Dermis blood vessel endothelial cell (primary cell): ENCODE measurements at regions not wholly inside any gene's neighbourhood (a gene's known extent, or its start where the extent isn't known, plus 50 kb on each side); places are given as distances from the start of the nearest gene placed in this dataset.
"Not testable (repeated sequence)": the region's sequence is repeated elsewhere in the genome, so short reads cannot be mapped to it uniquely, and the experiment has no call there.

Experiments used
- DNase-seq: peaks from one replicate; pipeline ENCODE4 v3.0.0; 2010

DNA sequence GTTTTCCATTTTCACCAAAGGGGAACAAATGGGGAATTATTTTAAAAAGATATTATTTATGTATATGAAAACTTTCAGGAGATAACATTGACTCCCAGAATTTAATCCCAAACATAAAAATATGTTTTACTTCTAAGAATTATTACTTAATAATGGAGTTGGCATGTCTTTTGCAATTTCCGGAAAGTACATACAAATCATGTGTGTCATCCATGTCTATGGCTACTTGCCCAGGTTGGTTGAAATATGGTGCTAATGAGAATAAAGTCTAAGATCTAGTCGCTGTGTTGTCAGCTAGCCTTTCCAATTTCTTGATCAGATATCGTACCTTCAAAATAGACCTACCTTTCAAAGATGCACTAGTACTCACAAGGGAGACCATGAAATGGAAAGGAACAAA, 1003.2 kb upstream of the PCDH20 start:
- no peak for DNase-seq

DNA sequence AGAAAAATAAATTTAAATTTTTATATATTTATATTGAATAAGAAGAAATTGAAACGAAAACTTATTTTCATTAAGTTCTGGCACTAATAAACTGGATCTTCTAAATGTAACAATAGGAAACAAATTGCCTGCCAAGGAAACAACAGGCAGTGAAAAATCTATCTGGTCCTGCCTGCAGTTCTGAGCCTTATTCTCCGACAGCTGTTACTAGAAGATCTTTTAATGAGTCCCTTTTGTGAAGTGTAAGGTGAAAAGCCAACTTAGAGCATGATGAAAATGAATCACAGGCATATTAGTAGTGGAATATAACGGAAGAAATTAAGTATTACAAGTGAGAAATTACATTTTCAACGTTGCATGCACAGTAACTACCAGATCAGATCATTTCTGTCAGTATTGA, 1002.7 kb upstream of the PCDH20 start:
- no peak for DNase-seq

- no peak for DNase-seq
Measured at GRCh38 chr13:62407871-62408270, 992.2 kb upstream of the PCDH20 start.

GRCh38 chr13:62388515-62388914, 972.9 kb upstream of the PCDH20 start:
- DNase-seq: no peak

- no peak for DNase-seq
Measured at GRCh38 chr13:62387647-62388046, 972.0 kb upstream of the PCDH20 start.

DNA sequence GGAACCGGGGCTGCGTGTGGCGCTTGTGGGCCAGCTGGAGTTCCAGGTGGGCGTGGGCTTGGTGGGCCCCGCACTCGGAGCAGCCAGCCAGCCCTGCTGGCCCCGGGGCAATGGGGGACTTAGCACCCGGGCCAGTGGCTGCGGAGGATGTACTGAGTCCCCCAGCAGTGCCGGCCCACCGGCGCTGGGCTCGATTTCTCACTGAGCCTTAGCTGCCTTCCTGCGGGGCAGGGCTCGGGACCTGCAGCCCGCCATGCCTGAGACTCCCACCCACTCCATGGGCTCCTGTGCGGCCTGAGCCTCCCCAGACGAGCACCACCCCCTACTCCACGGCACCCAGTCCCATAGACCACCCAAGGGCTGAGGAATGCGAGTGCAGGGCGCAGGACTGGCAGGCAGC, 963.6 kb upstream of the PCDH20 start:
- DNase-seq: not testable (repeated sequence)

GRCh38 chr13:62377838-62378237, 962.2 kb upstream of the PCDH20 start:
- no peak for DNase-seq

GRCh38 chr13:62375653-62376052, 960.0 kb upstream of the PCDH20 start:
- DNase-seq: no peak

- no peak for DNase-seq
Measured at GRCh38 chr13:62371737-62372136, 956.1 kb upstream of the PCDH20 start.

- not testable (repeated sequence) for DNase-seq
Measured at GRCh38 chr13:62367971-62368370, 952.3 kb upstream of the PCDH20 start.

- no peak for DNase-seq
Measured at GRCh38 chr13:62360609-62361008, 945.0 kb upstream of the PCDH20 start.

- DNase-seq: no peak
Measured at GRCh38 chr13:62358646-62358932, 942.9 kb upstream of the PCDH20 start.

- no peak for DNase-seq
Measured at GRCh38 chr13:62357887-62358645, 942.4 kb upstream of the PCDH20 start.

GRCh38 chr13:62356977-62357376, 941.3 kb upstream of the PCDH20 start:
- no peak for DNase-seq

DNA sequence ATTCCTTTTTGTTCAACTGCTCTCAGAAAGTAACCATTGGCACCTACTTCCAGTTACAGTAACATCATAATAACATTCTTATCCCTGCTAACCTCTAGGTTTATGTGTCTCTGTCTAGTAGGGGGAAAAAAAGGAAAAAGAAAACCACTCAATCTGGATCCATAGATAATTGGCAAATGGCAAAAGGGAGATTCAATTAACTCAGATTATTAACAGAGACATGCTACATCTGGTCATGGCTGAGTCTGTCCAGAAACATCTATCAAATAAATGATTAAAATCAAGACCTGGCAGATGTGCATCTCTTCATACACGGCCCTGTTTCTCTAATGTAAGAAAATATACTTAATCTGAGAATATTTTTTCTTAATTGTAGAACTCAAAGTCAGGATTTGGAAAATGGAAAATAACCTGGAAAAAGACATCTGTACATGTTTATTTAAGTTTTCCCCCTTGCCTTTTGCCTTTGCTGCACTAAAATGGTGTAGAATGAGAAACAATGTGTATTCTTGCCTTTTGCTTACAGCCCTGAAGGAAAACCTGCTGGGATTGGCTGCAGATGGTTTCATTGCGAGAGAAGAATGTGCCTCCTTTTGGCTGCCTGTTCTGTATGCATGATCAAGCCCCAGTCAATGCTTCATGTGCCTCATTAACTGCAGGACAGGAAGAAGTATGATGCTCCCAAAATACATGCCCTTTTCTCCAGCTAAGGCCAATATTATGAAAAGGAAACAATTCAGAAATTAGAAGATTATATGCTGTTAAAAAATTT, 921.6 kb upstream of the PCDH20 start:
- DNase-seq: no peak

DNA sequence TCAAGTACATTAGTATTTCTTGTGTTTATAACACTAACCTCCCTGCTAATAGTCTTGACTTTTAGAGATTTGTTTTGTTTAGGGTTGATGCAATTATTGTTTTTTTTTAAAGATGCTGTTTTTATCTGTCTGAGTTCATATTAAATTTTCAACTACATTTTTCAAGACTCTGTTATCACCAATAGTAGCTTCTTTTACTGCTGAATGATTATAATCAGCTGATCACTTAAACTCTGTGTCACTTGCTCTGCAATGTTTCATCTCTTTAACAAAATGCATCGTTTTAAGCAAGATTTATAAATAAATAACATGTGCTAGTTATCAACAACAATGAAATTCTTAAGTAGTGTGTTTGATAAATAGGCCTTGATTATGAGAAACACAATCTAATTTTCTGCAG, 920.9 kb upstream of the PCDH20 start:
- no peak for DNase-seq

DNA sequence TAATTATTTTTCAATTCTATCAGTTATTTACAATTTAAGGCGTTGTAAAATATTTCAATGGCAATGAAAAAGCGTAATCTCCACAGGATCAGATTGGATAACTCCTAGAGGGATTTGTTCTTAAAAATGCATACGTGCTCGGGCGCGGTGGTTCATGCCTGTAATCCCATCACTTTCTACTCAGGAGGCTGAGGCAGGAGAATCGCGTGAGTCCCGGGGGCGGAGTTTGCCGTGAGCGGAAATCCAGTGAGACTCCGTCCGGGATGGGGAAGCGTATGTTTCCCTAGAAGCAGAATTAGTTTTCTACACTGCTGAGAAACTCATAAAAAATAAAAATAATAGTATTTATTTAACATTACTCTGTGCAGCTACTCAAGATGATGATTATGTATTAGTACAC, 917.8 kb upstream of the PCDH20 start:
- DNase-seq: no peak

- DNase-seq: no peak
Measured at GRCh38 chr13:62331384-62331783, 915.7 kb upstream of the PCDH20 start.

DNA sequence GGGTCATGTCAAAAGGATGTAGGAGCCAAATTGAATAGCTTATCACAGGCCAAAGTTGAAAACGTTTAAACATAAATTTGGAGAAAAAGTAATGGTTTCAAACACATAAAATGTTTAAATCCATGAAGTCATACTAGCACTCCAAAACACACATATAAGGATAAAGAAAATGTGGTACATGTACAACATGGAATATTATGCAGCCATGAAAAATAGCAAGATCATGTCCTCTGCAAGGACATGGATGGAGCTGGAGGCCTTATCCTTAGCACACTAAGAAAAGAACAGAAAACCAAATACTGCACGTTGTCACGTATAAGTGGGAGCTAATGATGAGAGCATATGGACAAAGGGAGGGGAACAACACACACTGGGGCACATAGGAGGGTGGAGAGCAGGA, 911.7 kb upstream of the PCDH20 start:
- no peak for DNase-seq

DNA sequence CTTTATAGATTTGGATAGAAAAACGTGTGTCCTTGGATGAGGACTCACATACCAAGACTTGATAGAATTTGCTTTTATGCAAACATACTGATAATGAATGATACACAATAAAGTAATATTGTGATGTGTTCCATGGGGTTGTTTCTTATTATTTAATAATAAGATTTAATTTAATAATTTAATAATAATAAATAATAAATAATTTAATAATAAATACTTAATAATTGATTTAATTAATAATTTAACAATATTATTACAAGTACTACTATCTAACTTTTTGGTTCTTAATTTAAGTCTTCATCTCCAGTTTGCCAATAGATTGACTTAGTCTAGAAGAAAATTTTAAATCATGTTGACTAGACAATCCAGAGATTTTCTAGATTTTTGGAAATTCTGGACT, 909.2 kb upstream of the PCDH20 start:
- no peak for DNase-seq

GRCh38 chr13:62321895-62322294, 906.2 kb upstream of the PCDH20 start:
- DNase-seq: no peak

- DNase-seq: no peak
Measured at GRCh38 chr13:62321139-62321538, 905.5 kb upstream of the PCDH20 start.

- peak; percentile 1 for DNase-seq
Measured at GRCh38 chr13:62320129-62321108, 904.8 kb upstream of the PCDH20 start.
